GM12878 (cell line): ENCODE measurements at regions not wholly inside any gene's neighbourhood (a gene's known extent, or its start where the extent isn't known, plus 50 kb on each side); places are given as distances from the start of the nearest gene placed in this dataset.

Experiments used
- ATAC-seq: fragments of 200-7000 bp; cut with Tn5 transposase; 3 replicates; pipeline ENCODE4 v1.9.1; 2020; ENCODE audit warnings: mild to moderate bottlenecking, moderate library complexity
- BruUV-seq: library from RNA; stranded (reverse); fragments of 400-500 nt; replicated peaks from 2 replicates; lab custom pipeline; 2021; lab: Mats Ljungman, UMichigan
- CTCF ChIA-PET: fragments of 300-600 bp; sonication (Branson Sonifier 250); formaldehyde crosslinking; extraction: SDS; loops from one replicate; lab custom pipeline; 2021; ENCODE audit warnings: inconsistent platforms; lab: Yijun Ruan, JAX
- POLR2A ChIA-PET: fragments of 350-600 bp; formaldehyde crosslinking; extraction: SDS; loops from one replicate; lab custom pipeline; 2021; ENCODE audit warnings: inconsistent platforms; lab: Charles Lee
- RAD21 ChIA-PET: fragments of 300-600 bp; sonication (Branson Sonifier 250); formaldehyde crosslinking; loops from one replicate; lab custom pipeline; 2023; ENCODE audit warnings: antibody characterized with exemption; ENCODE audit not compliant: unreplicated experiment; lab: Charles Lee
- SMC1A ChIA-PET: fragments of 300-600 bp; sonication (Branson Sonifier 250); formaldehyde crosslinking; loops from one replicate; lab custom pipeline; 2023; ENCODE audit not compliant: unreplicated experiment, uncharacterized antibody; lab: Charles Lee
- DNase-seq: peaks from one replicate; pipeline ENCODE4 v3.0.0-alpha.2; 2011; ENCODE audit warnings: low read depth, low spot score
- FAIRE-seq: peaks from 3 replicates; lab custom pipeline; 2011; peaks lifted over from hg19 to GRCh38; lab: Jason Lieb, UNC
- H2AFZ ChIP-seq: 2 replicates; pipeline ENCODE4 v1.6.0; 2011; ENCODE audit warnings: low read depth, low read length, control low read depth; ENCODE audit not compliant: control insufficient read depth
- H3K27ac ChIP-seq: 2 replicates; pipeline ENCODE4 v1.5.1; 2011; ENCODE audit warnings: control low read depth; ENCODE audit not compliant: control insufficient read depth, insufficient read depth
- H3K27me3 ChIP-seq, 2 experiments: replicated peaks in 1 of 2; 2 replicates each; pipeline versions ENCODE4 v1.6.0 to v1.6.1; 2011; ENCODE audit warnings: low read length in 1 of 2; ENCODE audit not compliant: control insufficient read depth in 2 of 2, insufficient read depth in 2 of 2
- H3K36me3 ChIP-seq, 2 experiments: 2 replicates each; pipeline ENCODE4 v1.5.1; 2011; ENCODE audit warnings: low read length in 1 of 2; ENCODE audit not compliant: control insufficient read depth in 2 of 2, insufficient read depth in 2 of 2
- H3K4me1 ChIP-seq: 2 replicates; pipeline ENCODE4 v1.6.1; 2011; ENCODE audit warnings: mild to moderate bottlenecking, low read length, moderate library complexity, mixed read lengths; ENCODE audit not compliant: control insufficient read depth, insufficient read depth
- H3K4me2 ChIP-seq: 2 replicates; pipeline ENCODE4 v1.6.0; 2011; ENCODE audit warnings: control low read depth; ENCODE audit not compliant: control insufficient read depth, insufficient read depth
- H3K4me3 ChIP-seq: fragments of 200-600 bp; sonication (generic); 2 replicates; pipeline ENCODE4 v1.5.1; 2016
- H3K79me2 ChIP-seq: 2 replicates; pipeline ENCODE4 v1.6.0; 2011; ENCODE audit warnings: low read length; ENCODE audit not compliant: control insufficient read depth, insufficient read depth
- H3K9ac ChIP-seq: 2 replicates; pipeline ENCODE4 v1.8.0; 2011; ENCODE audit warnings: low read length, control low read depth, mixed read lengths; ENCODE audit not compliant: control insufficient read depth, insufficient read depth
- H3K9me3 ChIP-seq: replicated peaks from 3 replicates; pipeline ENCODE4 v1.5.1; 2011; ENCODE audit warnings: mild to moderate bottlenecking, low read length; ENCODE audit not compliant: control insufficient read depth, insufficient read depth
- H4K20me1 ChIP-seq: 2 replicates; pipeline ENCODE4 v1.6.0; 2011; ENCODE audit not compliant: control insufficient read depth, insufficient read depth
- ATF7 ChIP-seq: fragments of 450-650 bp; IDR thresholded peaks from 2 replicates; pipeline ENCODE4 v1.6.1; 2016; ENCODE audit warnings: low read depth, mild to moderate bottlenecking
- CHD2 ChIP-seq: IDR thresholded peaks from 2 replicates; pipeline ENCODE4 v1.6.1; 2011; ENCODE audit warnings: low read depth, low read length, improper control_type of control experiment, borderline replicate concordance
- DPF2 ChIP-seq: fragments of 450-650 bp; IDR thresholded peaks from 2 replicates; pipeline ENCODE4 v1.6.1; 2017; ENCODE audit warnings: mild to moderate bottlenecking
- ETV6 ChIP-seq, 2 experiments: fragments of 450-650 bp in 1 of 2; IDR thresholded peaks in 1 of 2; conservative IDR thresholded peaks in 1 of 2; 2 replicates each; pipeline ENCODE4 v1.6.1; 2014; ENCODE audit warnings: antibody characterized with exemption in 1 of 2, borderline replicate concordance in 1 of 2, low read depth in 1 of 2, mild to moderate bottlenecking in 1 of 2, moderate library complexity in 1 of 2
- FOXK2 ChIP-seq: fragments of 450-650 bp; IDR thresholded peaks from 2 replicates; pipeline ENCODE4 v1.6.1; 2017; ENCODE audit warnings: mild to moderate bottlenecking, moderate library complexity
- HDAC6 ChIP-seq: fragments of 200-600 bp; sonication (generic); IDR thresholded peaks from one replicate; pipeline ENCODE4 v1.8.0; 2017; ENCODE audit warnings: antibody characterized with exemption; ENCODE audit not compliant: unreplicated experiment
- IKZF2 ChIP-seq, 2 experiments: fragments of 450-650 bp; IDR thresholded peaks; 2 replicates each; pipeline ENCODE4 v1.6.1; 2017; ENCODE audit warnings: mild to moderate bottlenecking in 2 of 2, moderate library complexity in 2 of 2
- IRF4 ChIP-seq: IDR thresholded peaks from 2 replicates; pipeline ENCODE4 v1.6.1; 2011; ENCODE audit warnings: low read depth, low read length
- JUND ChIP-seq: IDR thresholded peaks from 2 replicates; pipeline ENCODE4 v1.6.1; 2012; ENCODE audit warnings: low read depth, mild to moderate bottlenecking, low read length, improper control_type of control experiment, moderate library complexity
- LARP7 ChIP-seq: fragments of 450-650 bp; IDR thresholded peaks from 2 replicates; pipeline ENCODE4 v1.6.1; 2017; ENCODE audit warnings: mild to moderate bottlenecking
- PKNOX1 ChIP-seq: fragments of 450-650 bp; IDR thresholded peaks from 2 replicates; pipeline ENCODE4 v1.6.1; 2016; ENCODE audit warnings: mild to moderate bottlenecking
- POLR2AphosphoS2 ChIP-seq: IDR thresholded peaks from 2 replicates; pipeline ENCODE4 v1.6.1; 2011; ENCODE audit warnings: low read depth, mild to moderate bottlenecking, low read length, improper control_type of control experiment, moderate library complexity
- SREBF1 ChIP-seq: IDR thresholded peaks from 2 replicates; pipeline ENCODE4 v1.6.1; 2012; ENCODE audit warnings: mild to moderate bottlenecking, low read length
- TCF3 ChIP-seq: IDR thresholded peaks from 2 replicates; pipeline ENCODE4 v1.6.1; 2012; ENCODE audit warnings: low read depth, mild to moderate bottlenecking, low read length, borderline replicate concordance; ENCODE audit not compliant: insufficient read depth
- WRNIP1 ChIP-seq: IDR thresholded peaks from 2 replicates; pipeline ENCODE4 v1.6.1; 2011; ENCODE audit warnings: low read depth, low read length, improper control_type of control experiment, borderline replicate concordance
- ZNF207 ChIP-seq: fragments of 450-650 bp; IDR thresholded peaks from 2 replicates; pipeline ENCODE4 v1.6.1; 2014; ENCODE audit warnings: antibody characterized with exemption, mild to moderate bottlenecking, borderline replicate concordance
- WGBS: methylation state at CpG from one replicate; pipeline ENCODE4 v1.1.6; 2016; ENCODE audit warnings: low lambda C conversion rate; ENCODE audit not compliant: insufficient replicate concordance, insufficient coverage; ENCODE audit errors: missing lambda C conversion rate; 5-methylcytosine and 5-hydroxymethylcytosine counted together
- in situ Hi-C: fragments of 300-500 bp; cut with MboI; formaldehyde crosslinking; loops from 9 replicates; pipeline ENCODE4 v1.14.3; 2018; ENCODE audit warnings: mixed read lengths
- intact Hi-C: fragments of 100-400 bp; cut with micrococcal nuclease; formaldehyde crosslinking; loops from one replicate; pipeline ENCODE4 v1.14.2; 2022; ENCODE audit not compliant: unreplicated experiment
- TF ChIP-seq, protein P1 (sequence below): IDR thresholded peaks from 2 replicates; pipeline ENCODE4 v1.6.1; 2012; ENCODE audit warnings: low read depth, low read length, improper control_type of control experiment
- TF ChIP-seq, protein P2 (sequence below): fragments of 450-650 bp; IDR thresholded peaks from 2 replicates; pipeline ENCODE4 v1.6.1; 2016; ENCODE audit warnings: mild to moderate bottlenecking, moderate library complexity, borderline replicate concordance
- TF ChIP-seq, protein P3 (sequence below): IDR thresholded peaks from 2 replicates; pipeline ENCODE4 v1.6.1; 2011; ENCODE audit warnings: borderline replicate concordance, low read depth, mild to moderate bottlenecking, moderate library complexity, mixed read lengths, low read length; ENCODE audit not compliant: insufficient read depth; ENCODE audit errors: extremely low read length

- FAIRE-seq = no peak
- TF ChIP-seq POLR2AphosphoS2 (no peak), TCF3 (no peak), JUND (no peak), IRF4 (no peak), IKZF2 (IDR thresholded peaks at IDR 0.05) (no peak), CHD2 (no peak), WRNIP1 (no peak), ETV6 (conservative IDR thresholded peaks at IDR 0.05 in 1 of 2, IDR thresholded peaks at IDR 0.05 in 1 of 2; ENCODE audit: borderline replicate concordance in 1 of 2, low read depth in 1 of 2) (no peak), ZNF207 (no peak), FOXK2 (no peak), SREBF1 (no peak), DPF2 (no peak), HDAC6 (no peak), PKNOX1 (no peak), LARP7 (no peak), ATF7 (no peak)
- TF ChIP-seq, protein P1, sequence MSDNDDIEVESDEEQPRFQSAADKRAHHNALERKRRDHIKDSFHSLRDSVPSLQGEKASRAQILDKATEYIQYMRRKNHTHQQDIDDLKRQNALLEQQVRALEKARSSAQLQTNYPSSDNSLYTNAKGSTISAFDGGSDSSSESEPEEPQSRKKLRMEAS = no peak
- TF ChIP-seq, protein P2, sequence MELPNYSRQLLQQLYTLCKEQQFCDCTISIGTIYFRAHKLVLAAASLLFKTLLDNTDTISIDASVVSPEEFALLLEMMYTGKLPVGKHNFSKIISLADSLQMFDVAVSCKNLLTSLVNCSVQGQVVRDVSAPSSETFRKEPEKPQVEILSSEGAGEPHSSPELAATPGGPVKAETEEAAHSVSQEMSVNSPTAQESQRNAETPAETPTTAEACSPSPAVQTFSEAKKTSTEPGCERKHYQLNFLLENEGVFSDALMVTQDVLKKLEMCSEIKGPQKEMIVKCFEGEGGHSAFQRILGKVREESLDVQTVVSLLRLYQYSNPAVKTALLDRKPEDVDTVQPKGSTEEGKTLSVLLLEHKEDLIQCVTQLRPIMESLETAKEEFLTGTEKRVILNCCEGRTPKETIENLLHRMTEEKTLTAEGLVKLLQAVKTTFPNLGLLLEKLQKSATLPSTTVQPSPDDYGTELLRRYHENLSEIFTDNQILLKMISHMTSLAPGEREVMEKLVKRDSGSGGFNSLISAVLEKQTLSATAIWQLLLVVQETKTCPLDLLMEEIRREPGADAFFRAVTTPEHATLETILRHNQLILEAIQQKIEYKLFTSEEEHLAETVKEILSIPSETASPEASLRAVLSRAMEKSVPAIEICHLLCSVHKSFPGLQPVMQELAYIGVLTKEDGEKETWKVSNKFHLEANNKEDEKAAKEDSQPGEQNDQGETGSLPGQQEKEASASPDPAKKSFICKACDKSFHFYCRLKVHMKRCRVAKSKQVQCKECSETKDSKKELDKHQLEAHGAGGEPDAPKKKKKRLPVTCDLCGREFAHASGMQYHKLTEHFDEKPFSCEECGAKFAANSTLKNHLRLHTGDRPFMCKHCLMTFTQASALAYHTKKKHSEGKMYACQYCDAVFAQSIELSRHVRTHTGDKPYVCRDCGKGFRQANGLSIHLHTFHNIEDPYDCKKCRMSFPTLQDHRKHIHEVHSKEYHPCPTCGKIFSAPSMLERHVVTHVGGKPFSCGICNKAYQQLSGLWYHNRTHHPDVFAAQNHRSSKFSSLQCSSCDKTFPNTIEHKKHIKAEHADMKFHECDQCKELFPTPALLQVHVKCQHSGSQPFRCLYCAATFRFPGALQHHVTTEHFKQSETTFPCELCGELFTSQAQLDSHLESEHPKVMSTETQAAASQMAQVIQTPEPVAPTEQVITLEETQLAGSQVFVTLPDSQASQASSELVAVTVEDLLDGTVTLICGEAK = no peak
- TF ChIP-seq, protein P3, sequence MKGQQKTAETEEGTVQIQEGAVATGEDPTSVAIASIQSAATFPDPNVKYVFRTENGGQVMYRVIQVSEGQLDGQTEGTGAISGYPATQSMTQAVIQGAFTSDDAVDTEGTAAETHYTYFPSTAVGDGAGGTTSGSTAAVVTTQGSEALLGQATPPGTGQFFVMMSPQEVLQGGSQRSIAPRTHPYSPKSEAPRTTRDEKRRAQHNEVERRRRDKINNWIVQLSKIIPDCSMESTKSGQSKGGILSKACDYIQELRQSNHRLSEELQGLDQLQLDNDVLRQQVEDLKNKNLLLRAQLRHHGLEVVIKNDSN = no peak
- no TSS peak for BruUV-seq
- no peaks in the 10 kb centered on the region for H3K36me3 ChIP-seq
- ChIA-PET CTCF (no interaction called here), RAD21 (no interaction called here), SMC1A (no interaction called here), POLR2A (no interaction called here)
- H3K27me3 ChIP-seq = no peaks in the 10 kb centered on the region
- no peak for DNase-seq
- H3K4me1 ChIP-seq = no peaks in the 10 kb centered on the region
- H3K9me3 ChIP-seq = no peaks in the 10 kb centered on the region; the same call in 2 of the 3 replicates
- in situ Hi-C loops = no loop called here
- H2AFZ ChIP-seq = no peak overlapping the region
- H3K4me2 ChIP-seq = no peak overlapping the region
- no peaks in the 10 kb centered on the region for H4K20me1 ChIP-seq
- 61% methylated on average over 3 of the region's 3 CpGs for WGBS
- no peaks in the 10 kb centered on the region for H3K79me2 ChIP-seq
- H3K27ac ChIP-seq = no peak overlapping the region
- no peak for ATAC-seq
- intact Hi-C loops = no loop called here
- no peak overlapping the region for H3K9ac ChIP-seq
- no peak overlapping the region for H3K4me3 ChIP-seq
These were observed 128.1 kb upstream of the VIPR2 start for GRCh38 chr7:159272739-159273138.
